Adipocyte (in vitro differentiated cells): ENCODE measurements at regions not wholly inside any gene's neighbourhood (a gene's known extent, or its start where the extent isn't known, plus 50 kb on each side); places are given as distances from the start of the nearest gene placed in this dataset.

Source experiments
- DNase-seq: peaks from one replicate; pipeline ENCODE4 v3.0.0-alpha.2; 2015; ENCODE audit warnings: low read depth
- H3K27me3 ChIP-seq: replicated peaks from 2 replicates; pipeline ENCODE4 v1.7.0; 2013; ENCODE audit warnings: mild to moderate bottlenecking, low read length, moderate library complexity; ENCODE audit not compliant: control insufficient read depth, insufficient read depth
- H3K36me3 ChIP-seq: 2 replicates; pipeline ENCODE4 v1.7.0; 2013; ENCODE audit warnings: low read length, mild to moderate bottlenecking, moderate library complexity; ENCODE audit not compliant: control insufficient read depth, insufficient read depth, severe bottlenecking
- H3K4me1 ChIP-seq: 2 replicates; pipeline ENCODE4 v1.7.0; 2013; ENCODE audit warnings: mild to moderate bottlenecking, low read length, moderate library complexity; ENCODE audit not compliant: control insufficient read depth, insufficient read depth
- H3K4me3 ChIP-seq: 2 replicates; pipeline ENCODE4 v1.7.0; 2013; ENCODE audit warnings: mild to moderate bottlenecking, low read length, moderate library complexity
- H3K9ac ChIP-seq: 2 replicates; pipeline ENCODE4 v1.7.0; 2013; ENCODE audit warnings: mild to moderate bottlenecking, low read length, moderate library complexity
- H3K9me3 ChIP-seq: 2 replicates; pipeline ENCODE4 v1.7.0; 2013; ENCODE audit warnings: mild to moderate bottlenecking, low read length, moderate library complexity; ENCODE audit not compliant: control insufficient read depth

- Histone ChIP-seq H3K4me1 (peaks cover 61% of the 10 kb centered on the region), H3K27me3 (no peaks in the 10 kb centered on the region), H3K36me3 (no peaks in the 10 kb centered on the region), H3K9ac (peak overlapping the region; percentile 96), H3K4me3 (peak overlapping the region; percentile 86), H3K9me3 (no peaks in the 10 kb centered on the region)
- peak; percentile 77 for DNase-seq
Observed at GRCh38 chr14:73787486-73788316, 63.9 kb upstream of the PTGR2 start.

- peak; percentile 68 for DNase-seq
- Histone ChIP-seq H3K36me3 (no peaks in the 10 kb centered on the region), H3K9me3 (no peaks in the 10 kb centered on the region), H3K9ac (peak overlapping the region; percentile 96), H3K4me1 (peaks cover 64% of the 10 kb centered on the region), H3K27me3 (no peaks in the 10 kb centered on the region), H3K4me3 (peak overlapping the region; percentile 86)
Observed at GRCh38 chr14:73786636-73787485, 64.8 kb upstream of the PTGR2 start.

DNA sequence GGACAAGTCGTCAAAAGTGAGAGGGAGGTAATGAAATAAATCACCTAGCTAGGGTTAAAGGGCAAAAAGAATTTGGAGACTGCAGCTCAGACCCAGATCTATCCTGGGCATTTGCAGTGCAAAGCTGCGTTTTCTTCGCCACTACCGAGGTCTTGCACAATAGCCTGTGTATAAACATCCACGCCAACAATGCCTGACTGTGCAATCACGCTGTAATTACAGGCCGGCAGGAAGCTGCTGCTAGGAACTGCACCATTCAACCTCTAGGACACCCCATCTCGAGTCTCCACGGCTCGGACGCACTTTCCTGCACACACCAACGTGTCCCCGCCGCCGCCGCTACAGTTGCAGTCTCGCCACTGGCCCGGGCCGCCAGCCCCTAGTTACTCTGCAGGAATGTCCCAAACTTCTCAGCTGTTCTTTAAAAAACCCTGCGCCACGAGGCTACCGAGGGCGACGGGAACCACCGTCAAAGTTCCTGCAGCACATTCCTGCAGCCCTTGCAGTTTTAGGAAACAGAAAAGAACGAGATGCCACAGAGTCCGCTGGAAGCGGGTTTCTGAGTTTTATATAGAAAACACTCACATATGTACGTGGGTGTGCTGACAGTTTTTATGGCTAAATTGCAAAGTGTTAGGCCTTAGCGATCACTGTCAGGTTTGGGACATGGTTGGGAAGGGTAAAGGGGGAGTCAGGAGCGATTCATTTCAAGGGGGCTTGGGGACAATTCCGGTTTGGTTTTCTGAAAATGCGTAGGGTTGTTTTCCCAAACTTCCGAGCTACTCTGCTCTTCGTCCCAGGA is 65.6 kb upstream of the PTGR2 start:
- peak; percentile 96 for DNase-seq
- no peaks in the 10 kb centered on the region for H3K27me3 ChIP-seq
- H3K9ac ChIP-seq: peak overlapping the region; percentile 96
- H3K4me1 ChIP-seq: peaks cover 64% of the 10 kb centered on the region
- no peaks in the 10 kb centered on the region for H3K9me3 ChIP-seq
- peak overlapping the region; percentile 86 for H3K4me3 ChIP-seq
- H3K36me3 ChIP-seq: no peaks in the 10 kb centered on the region

GRCh38 chr14:73785336-73785833 is 66.2 kb upstream of the PTGR2 start:
- no peaks in the 10 kb centered on the region for H3K27me3 ChIP-seq
- no peaks in the 10 kb centered on the region for H3K9me3 ChIP-seq
- peak overlapping the region; percentile 96 for H3K9ac ChIP-seq
- peak; percentile 87 for DNase-seq
- H3K36me3 ChIP-seq: no peaks in the 10 kb centered on the region
- peaks cover 59% of the 10 kb centered on the region for H3K4me1 ChIP-seq
- peak overlapping the region; percentile 86 for H3K4me3 ChIP-seq

GRCh38 chr14:73784988-73785313 is 66.7 kb upstream of the PTGR2 start:
- H3K4me1 ChIP-seq: peaks cover 55% of the 10 kb centered on the region
- H3K9me3 ChIP-seq: no peaks in the 10 kb centered on the region
- H3K27me3 ChIP-seq: no peaks in the 10 kb centered on the region
- no peak for DNase-seq
- no peaks in the 10 kb centered on the region for H3K36me3 ChIP-seq
- peak overlapping the region; percentile 86 for H3K4me3 ChIP-seq
- H3K9ac ChIP-seq: peak overlapping the region; percentile 96

- DNase-seq: peak; percentile 84
- no peaks in the 10 kb centered on the region for H3K27me3 ChIP-seq
- no peaks in the 10 kb centered on the region for H3K9me3 ChIP-seq
- peaks cover 49% of the 10 kb centered on the region for H3K4me1 ChIP-seq
- peak overlapping the region; percentile 96 for H3K9ac ChIP-seq
- no peaks in the 10 kb centered on the region for H3K36me3 ChIP-seq
- peak overlapping the region; percentile 86 for H3K4me3 ChIP-seq
Observed at GRCh38 chr14:73784181-73784987, 67.2 kb upstream of the PTGR2 start.

DNA sequence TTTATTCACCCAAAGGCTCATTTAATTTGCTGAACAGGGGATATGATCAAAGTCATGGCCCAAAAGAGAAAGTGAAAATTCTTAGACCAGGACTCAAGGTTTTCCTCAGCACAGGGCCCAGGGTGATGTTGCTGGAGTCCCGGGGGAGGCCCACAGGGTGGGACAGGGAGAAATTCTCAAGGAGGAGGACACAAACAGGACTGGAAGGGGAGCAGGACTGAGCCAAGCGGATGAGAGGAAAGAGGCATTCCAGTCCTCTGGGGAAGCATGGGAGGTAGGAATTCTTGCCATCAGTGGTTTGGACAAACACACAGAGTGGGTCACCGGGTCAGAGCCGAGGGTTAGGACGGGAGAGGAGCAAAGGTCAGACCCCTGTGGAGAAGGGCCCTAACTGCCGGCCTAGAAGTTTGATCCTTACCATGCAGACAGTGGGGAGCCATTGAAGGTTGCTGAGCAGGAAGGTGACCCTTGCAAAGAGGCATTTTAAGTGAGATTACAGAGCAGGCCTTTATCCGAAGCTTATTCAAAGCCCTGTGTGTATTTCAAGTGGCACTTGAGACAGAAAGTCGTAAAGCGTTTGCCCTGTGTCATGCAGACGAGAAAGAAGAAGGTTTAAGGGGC is 68.4 kb upstream of the PTGR2 start:
- no peak overlapping the region for H3K4me3 ChIP-seq
- no peaks in the 10 kb centered on the region for H3K27me3 ChIP-seq
- H3K4me1 ChIP-seq: peaks cover 45% of the 10 kb centered on the region
- peak; percentile 46 for DNase-seq
- H3K36me3 ChIP-seq: no peaks in the 10 kb centered on the region
- H3K9ac ChIP-seq: peak overlapping the region; percentile 11
- no peaks in the 10 kb centered on the region for H3K9me3 ChIP-seq

- no peaks in the 10 kb centered on the region for H3K27me3 ChIP-seq
- H3K4me1 ChIP-seq: peaks cover 39% of the 10 kb centered on the region
- H3K9me3 ChIP-seq: no peaks in the 10 kb centered on the region
- H3K4me3 ChIP-seq: no peak overlapping the region
- peak overlapping the region; percentile 4 for H3K9ac ChIP-seq
- no peak for DNase-seq
- no peaks in the 10 kb centered on the region for H3K36me3 ChIP-seq
Observed at GRCh38 chr14:73782623-73783022, 68.4 kb upstream of the PNMA1 start.

GRCh38 chr14:73780896-73781295 is 66.7 kb upstream of the PNMA1 start:
- Histone ChIP-seq H3K9ac (no peak overlapping the region), H3K4me3 (no peak overlapping the region), H3K4me1 (peaks cover 38% of the 10 kb centered on the region), H3K27me3 (no peaks in the 10 kb centered on the region), H3K36me3 (no peaks in the 10 kb centered on the region), H3K9me3 (no peaks in the 10 kb centered on the region)
- DNase-seq: no peak

GRCh38 chr14:73780391-73780790 is 66.2 kb upstream of the PNMA1 start:
- H3K4me1 ChIP-seq: peaks cover 41% of the 10 kb centered on the region
- H3K4me3 ChIP-seq: no peak overlapping the region
- no peaks in the 10 kb centered on the region for H3K36me3 ChIP-seq
- no peak for DNase-seq
- no peak overlapping the region for H3K9ac ChIP-seq
- H3K27me3 ChIP-seq: no peaks in the 10 kb centered on the region
- H3K9me3 ChIP-seq: no peaks in the 10 kb centered on the region
